Pancreas (tissue), 10 donors: ENCODE measurements at regions not wholly inside any gene's neighbourhood (a gene's known extent, or its start where the extent isn't known, plus 50 kb on each side); places are given as distances from the start of the nearest gene placed in this dataset.

Experiments
- ATAC-seq, 4 donors: fragments of 200-7000 bp; cut with Tn5 transposase; one replicate each; pipeline versions ENCODE4 v1.8.0 to v1.9.1; 2020; ENCODE audit warnings: mild to moderate bottlenecking in 4 of 4, moderate library complexity in 4 of 4
- DNase-seq, 6 donors: peaks; one replicate each; pipeline ENCODE4 v3.0.0-alpha.2; 2020
- FAIRE-seq: peaks from 2 replicates; lab custom pipeline; 2012; peaks lifted over from hg19 to GRCh38; lab: Jason Lieb, UNC
- H3K27ac ChIP-seq, 4 donors: fragments of 200-600 bp; sonication (generic); 1 replicate in 3 of 4; 2 replicates in 1 of 4; pipeline versions ENCODE4 v1.5.0 to v1.8.0; 2020
- H3K27me3 ChIP-seq, 4 donors: fragments of 200-600 bp; one replicate each; pipeline ENCODE4 v1.8.0; 2021
- H3K36me3 ChIP-seq, 3 donors: fragments of 200-600 bp; sonication (generic) in 1 of 3; one replicate each; pipeline versions ENCODE4 v1.5.0 to v1.8.0; 2020 to 2021
- H3K4me1 ChIP-seq, 3 donors: fragments of 200-600 bp; one replicate each; pipeline ENCODE4 v1.8.0; 2021
- H3K4me3 ChIP-seq, 4 donors: fragments of 200-600 bp; sonication (generic) in 2 of 4; one replicate each; pipeline versions ENCODE4 v1.5.0 to v1.8.0; 2020 to 2021
- H3K9me3 ChIP-seq, 4 donors: fragments of 200-600 bp; one replicate each; pipeline ENCODE4 v1.8.0; 2021
- CTCF ChIP-seq, 4 donors: fragments of 200-600 bp; sonication (generic) in 3 of 4; IDR thresholded peaks; one replicate each; pipeline versions ENCODE4 v1.5.0 to v1.8.0; 2021; ENCODE audit warnings: antibody characterized with exemption in 4 of 4
- WGBS, 2 donors: extraction: QIAGEN DNeasy Blood & Tissue Kit; methylation state at CpG; one replicate each; pipeline ENCODE4 v1.1.7; 2013; 5-methylcytosine and 5-hydroxymethylcytosine counted together
- intact Hi-C, 3 donors: fragments of 100-400 bp; cut with DNase I; formaldehyde crosslinking; loops; one replicate each; pipeline versions ENCODE4 v1.11.1 to v1.14.2; 2022
- donor health status: healthy with polysubstance abuse.
- donor health status: DM: no; HTN: no; CAD: no; lungs with moderate emphysema.
- donor health status: DM: no; HTN: no; CAD: no.
- donor health status: control.
- donor health status: control.
- donor health status: Bipolar disorder and iron deficiency.
- donor health status: DM: yes; HTN: yes; CAD: no.
- donor health status: DM: no; HTN: no; CAD: no.
- donor health status: DM: no; HTN: no; CAD: no.
- donor health status: DM: yes; HTN: yes; CAD: no.

- ATAC-seq (no peak), FAIRE-seq (no peak), DNase-seq (no peak)
- Histone ChIP-seq H3K27me3 (no peaks in the 10 kb centered on the region), H3K4me3 (no peak overlapping the region), H3K9me3 (no peaks in the 10 kb centered on the region), H3K27ac (no peak overlapping the region), H3K4me1 (no peaks in the 10 kb centered on the region), H3K36me3 (no peaks in the 10 kb centered on the region)
- WGBS, 2 donors, result 75 to 84% methylated on average over 2 of the region's 2 CpGs
- TF ChIP-seq CTCF (IDR thresholded peaks at IDR 0.05), result no peak
- intact Hi-C loops, result no loop called here
Measured at GRCh38 chr5:117110548-117110947, 535.9 kb upstream of the SEMA6A start.

GRCh38 chr5:117107859-117108258 lies 533.2 kb upstream of the SEMA6A start:
- Histone ChIP-seq H3K4me3 (no peak overlapping the region), H3K27me3 (no peaks in the 10 kb centered on the region), H3K4me1 (no peaks in the 10 kb centered on the region), H3K27ac (no peak overlapping the region), H3K9me3 (no peaks in the 10 kb centered on the region), H3K36me3 (no peaks in the 10 kb centered on the region)
- no peak for TF ChIP-seq CTCF (IDR thresholded peaks at IDR 0.05)
- 59 to 75% methylated on average over 3 of the region's 3 CpGs for WGBS, 2 donors
- ATAC-seq (no peak), DNase-seq (no peak), FAIRE-seq (no peak)
- intact Hi-C loops, result no loop called here

- FAIRE-seq (no peak), DNase-seq (no peak), ATAC-seq (no peak)
- WGBS, 2 donors, result 69 to 73% methylated on average over 4 of the region's 4 CpGs
- Histone ChIP-seq H3K27ac (no peak overlapping the region), H3K9me3 (no peaks in the 10 kb centered on the region), H3K36me3 (no peaks in the 10 kb centered on the region), H3K27me3 (no peaks in the 10 kb centered on the region), H3K4me1 (no peaks in the 10 kb centered on the region), H3K4me3 (no peak overlapping the region)
- intact Hi-C loops, result no loop called here
- no peak for TF ChIP-seq CTCF (IDR thresholded peaks at IDR 0.05)
Measured at GRCh38 chr5:117103703-117104102, 529.1 kb upstream of the SEMA6A start.

GRCh38 chr5:117102591-117102990 lies 528.0 kb upstream of the SEMA6A start:
- DNase-seq, result no peak
- Histone ChIP-seq H3K36me3 (no peaks in the 10 kb centered on the region), H3K27ac (no peak overlapping the region), H3K4me1 (no peaks in the 10 kb centered on the region), H3K9me3 (no peaks in the 10 kb centered on the region), H3K4me3 (no peak overlapping the region), H3K27me3 (no peaks in the 10 kb centered on the region)
- no peak for FAIRE-seq
- intact Hi-C loops, result no loop called here
- no peak for ATAC-seq
- no peak for TF ChIP-seq CTCF (IDR thresholded peaks at IDR 0.05)

GRCh38 chr5:117100176-117100575 lies 525.6 kb upstream of the SEMA6A start:
- Histone ChIP-seq H3K4me3 (no peak overlapping the region), H3K27me3 (no peaks in the 10 kb centered on the region), H3K4me1 (no peaks in the 10 kb centered on the region), H3K27ac (no peak overlapping the region), H3K36me3 (no peaks in the 10 kb centered on the region), H3K9me3 (no peaks in the 10 kb centered on the region)
- no peak for FAIRE-seq
- TF ChIP-seq CTCF (IDR thresholded peaks at IDR 0.05), result no peak
- DNase-seq, result no peak
- intact Hi-C loops, result no loop called here
- no peak for ATAC-seq
- WGBS, 2 donors, result 74 to 81% methylated on average over 1 of the region's 1 CpG
